Uterus (tissue), 2 donors: ENCODE measurements at regions not wholly inside any gene's neighbourhood (a gene's known extent, or its start where the extent isn't known, plus 50 kb on each side); places are given as distances from the start of the nearest gene placed in this dataset.

ENCODE experiments used
- POLR2A ChIP-seq, 2 donors: fragments of 450-650 bp; IDR thresholded peaks; one replicate each; pipeline ENCODE4 v1.6.1; 2016; ENCODE audit warnings: antibody characterized with exemption in 2 of 2, mild to moderate bottlenecking in 1 of 2, moderate library complexity in 1 of 2
- TF ChIP-seq, protein P1 (sequence below), 4 experiments: fragments of 200-600 bp in 2 of 4; fragments of 450-650 bp in 2 of 4; sonication (generic) in 2 of 4; IDR thresholded peaks; one replicate each; pipeline ENCODE4 v1.5.1; 2016 to 2019; ENCODE audit warnings: antibody characterized with exemption in 4 of 4, mild to moderate bottlenecking in 2 of 4, moderate library complexity in 1 of 4

DNA sequence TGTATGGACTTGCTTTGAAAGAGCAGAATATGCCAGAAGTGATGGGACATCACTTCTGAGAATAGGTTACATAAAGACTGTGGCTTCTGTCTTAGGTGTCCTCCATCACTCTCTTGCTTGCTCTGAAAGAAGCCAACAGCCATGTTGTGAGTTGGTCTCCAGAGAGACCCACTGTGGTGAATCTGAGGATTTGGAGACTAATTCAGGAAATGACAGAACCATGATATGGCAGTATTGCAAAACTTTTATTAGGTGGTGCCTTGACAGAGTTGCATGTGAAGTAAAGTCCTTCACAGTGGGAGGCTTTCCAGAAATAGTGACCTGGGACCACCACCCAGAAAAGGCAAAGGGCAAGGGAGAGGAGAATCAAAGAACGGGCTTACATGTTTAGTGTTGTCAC lies 628.6 kb downstream of the KCNT2 start:
- no peak for TF ChIP-seq POLR2A (IDR thresholded peaks at IDR 0.05)
- TF ChIP-seq, protein P1, sequence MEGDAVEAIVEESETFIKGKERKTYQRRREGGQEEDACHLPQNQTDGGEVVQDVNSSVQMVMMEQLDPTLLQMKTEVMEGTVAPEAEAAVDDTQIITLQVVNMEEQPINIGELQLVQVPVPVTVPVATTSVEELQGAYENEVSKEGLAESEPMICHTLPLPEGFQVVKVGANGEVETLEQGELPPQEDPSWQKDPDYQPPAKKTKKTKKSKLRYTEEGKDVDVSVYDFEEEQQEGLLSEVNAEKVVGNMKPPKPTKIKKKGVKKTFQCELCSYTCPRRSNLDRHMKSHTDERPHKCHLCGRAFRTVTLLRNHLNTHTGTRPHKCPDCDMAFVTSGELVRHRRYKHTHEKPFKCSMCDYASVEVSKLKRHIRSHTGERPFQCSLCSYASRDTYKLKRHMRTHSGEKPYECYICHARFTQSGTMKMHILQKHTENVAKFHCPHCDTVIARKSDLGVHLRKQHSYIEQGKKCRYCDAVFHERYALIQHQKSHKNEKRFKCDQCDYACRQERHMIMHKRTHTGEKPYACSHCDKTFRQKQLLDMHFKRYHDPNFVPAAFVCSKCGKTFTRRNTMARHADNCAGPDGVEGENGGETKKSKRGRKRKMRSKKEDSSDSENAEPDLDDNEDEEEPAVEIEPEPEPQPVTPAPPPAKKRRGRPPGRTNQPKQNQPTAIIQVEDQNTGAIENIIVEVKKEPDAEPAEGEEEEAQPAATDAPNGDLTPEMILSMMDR (IDR thresholded peaks at IDR 0.05): no peak
